Testis (tissue), 2 donors: ENCODE measurements at regions not wholly inside any gene's neighbourhood (a gene's known extent, or its start where the extent isn't known, plus 50 kb on each side); places are given as distances from the start of the nearest gene placed in this dataset.

Experiments
- POLR2A ChIP-seq: fragments of 450-650 bp; IDR thresholded peaks from one replicate; pipeline ENCODE4 v1.6.1; 2017; ENCODE audit warnings: antibody characterized with exemption, mild to moderate bottlenecking, moderate library complexity
- TF ChIP-seq, protein P1 (sequence below), 3 experiments: fragments of 450-650 bp in 2 of 3; fragments of 200-600 bp in 1 of 3; sonication (generic) in 1 of 3; IDR thresholded peaks; one replicate each; pipeline ENCODE4 v1.5.1; 2016 to 2019; ENCODE audit warnings: antibody characterized with exemption in 3 of 3, mild to moderate bottlenecking in 2 of 3, moderate library complexity in 1 of 3

GRCh38 chr14:24744641-24745040 lies 110.7 kb upstream of the GZMB start:
- TF ChIP-seq, protein P1, sequence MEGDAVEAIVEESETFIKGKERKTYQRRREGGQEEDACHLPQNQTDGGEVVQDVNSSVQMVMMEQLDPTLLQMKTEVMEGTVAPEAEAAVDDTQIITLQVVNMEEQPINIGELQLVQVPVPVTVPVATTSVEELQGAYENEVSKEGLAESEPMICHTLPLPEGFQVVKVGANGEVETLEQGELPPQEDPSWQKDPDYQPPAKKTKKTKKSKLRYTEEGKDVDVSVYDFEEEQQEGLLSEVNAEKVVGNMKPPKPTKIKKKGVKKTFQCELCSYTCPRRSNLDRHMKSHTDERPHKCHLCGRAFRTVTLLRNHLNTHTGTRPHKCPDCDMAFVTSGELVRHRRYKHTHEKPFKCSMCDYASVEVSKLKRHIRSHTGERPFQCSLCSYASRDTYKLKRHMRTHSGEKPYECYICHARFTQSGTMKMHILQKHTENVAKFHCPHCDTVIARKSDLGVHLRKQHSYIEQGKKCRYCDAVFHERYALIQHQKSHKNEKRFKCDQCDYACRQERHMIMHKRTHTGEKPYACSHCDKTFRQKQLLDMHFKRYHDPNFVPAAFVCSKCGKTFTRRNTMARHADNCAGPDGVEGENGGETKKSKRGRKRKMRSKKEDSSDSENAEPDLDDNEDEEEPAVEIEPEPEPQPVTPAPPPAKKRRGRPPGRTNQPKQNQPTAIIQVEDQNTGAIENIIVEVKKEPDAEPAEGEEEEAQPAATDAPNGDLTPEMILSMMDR (IDR thresholded peaks at IDR 0.05): no peak
- TF ChIP-seq POLR2A: no peak
